ENCODE measurements at regions not wholly inside any gene's neighbourhood (a gene's known extent, or its start where the extent isn't known, plus 50 kb on each side); places are given as distances from the start of the nearest gene placed in this dataset.

GRCh38 chr13:33743438-33744368 is 74.2 kb upstream of the RFC3 start:
- DNase-seq (ENCODE audit: low read depth, low spot score), result no peak
- H3K27ac Mint-ChIP-seq (ENCODE audit: unreplicated experiment), result peak overlapping the region; percentile 15

GRCh38 chr13:33744589-33745369 is 73.2 kb upstream of the RFC3 start:
- no peak for DNase-seq (ENCODE audit: low read depth, low spot score)
- peaks cover 5% of the 10 kb centered on the region for H3K4me1 Mint-ChIP-seq
- no peaks in the 10 kb centered on the region for H3K36me3 Mint-ChIP-seq (ENCODE audit: low read depth)
- H3K4me3 Mint-ChIP-seq, result no peak overlapping the region
- no peak overlapping the region for H3K27ac Mint-ChIP-seq (ENCODE audit: unreplicated experiment)
- no peaks in the 10 kb centered on the region for H3K27me3 Mint-ChIP-seq (ENCODE audit: low read depth)
- no peaks in the 10 kb centered on the region for H3K9me3 Mint-ChIP-seq
- TF ChIP-seq, protein P1, sequence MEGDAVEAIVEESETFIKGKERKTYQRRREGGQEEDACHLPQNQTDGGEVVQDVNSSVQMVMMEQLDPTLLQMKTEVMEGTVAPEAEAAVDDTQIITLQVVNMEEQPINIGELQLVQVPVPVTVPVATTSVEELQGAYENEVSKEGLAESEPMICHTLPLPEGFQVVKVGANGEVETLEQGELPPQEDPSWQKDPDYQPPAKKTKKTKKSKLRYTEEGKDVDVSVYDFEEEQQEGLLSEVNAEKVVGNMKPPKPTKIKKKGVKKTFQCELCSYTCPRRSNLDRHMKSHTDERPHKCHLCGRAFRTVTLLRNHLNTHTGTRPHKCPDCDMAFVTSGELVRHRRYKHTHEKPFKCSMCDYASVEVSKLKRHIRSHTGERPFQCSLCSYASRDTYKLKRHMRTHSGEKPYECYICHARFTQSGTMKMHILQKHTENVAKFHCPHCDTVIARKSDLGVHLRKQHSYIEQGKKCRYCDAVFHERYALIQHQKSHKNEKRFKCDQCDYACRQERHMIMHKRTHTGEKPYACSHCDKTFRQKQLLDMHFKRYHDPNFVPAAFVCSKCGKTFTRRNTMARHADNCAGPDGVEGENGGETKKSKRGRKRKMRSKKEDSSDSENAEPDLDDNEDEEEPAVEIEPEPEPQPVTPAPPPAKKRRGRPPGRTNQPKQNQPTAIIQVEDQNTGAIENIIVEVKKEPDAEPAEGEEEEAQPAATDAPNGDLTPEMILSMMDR (conservative IDR thresholded peaks at IDR 0.05), result no peak

More at GRCh38 chr13:33743438-33744368, 74.2 kb upstream of the RFC3 start:
- no peaks in the 10 kb centered on the region for H3K9me3 Mint-ChIP-seq
- H3K4me3 Mint-ChIP-seq, result no peak overlapping the region
- H3K27me3 Mint-ChIP-seq (ENCODE audit: low read depth), result no peaks in the 10 kb centered on the region
- TF ChIP-seq, protein P1 (conservative IDR thresholded peaks at IDR 0.05), result no peak
- peaks cover 12% of the 10 kb centered on the region for H3K4me1 Mint-ChIP-seq
- no peaks in the 10 kb centered on the region for H3K36me3 Mint-ChIP-seq (ENCODE audit: low read depth)

DNA sequence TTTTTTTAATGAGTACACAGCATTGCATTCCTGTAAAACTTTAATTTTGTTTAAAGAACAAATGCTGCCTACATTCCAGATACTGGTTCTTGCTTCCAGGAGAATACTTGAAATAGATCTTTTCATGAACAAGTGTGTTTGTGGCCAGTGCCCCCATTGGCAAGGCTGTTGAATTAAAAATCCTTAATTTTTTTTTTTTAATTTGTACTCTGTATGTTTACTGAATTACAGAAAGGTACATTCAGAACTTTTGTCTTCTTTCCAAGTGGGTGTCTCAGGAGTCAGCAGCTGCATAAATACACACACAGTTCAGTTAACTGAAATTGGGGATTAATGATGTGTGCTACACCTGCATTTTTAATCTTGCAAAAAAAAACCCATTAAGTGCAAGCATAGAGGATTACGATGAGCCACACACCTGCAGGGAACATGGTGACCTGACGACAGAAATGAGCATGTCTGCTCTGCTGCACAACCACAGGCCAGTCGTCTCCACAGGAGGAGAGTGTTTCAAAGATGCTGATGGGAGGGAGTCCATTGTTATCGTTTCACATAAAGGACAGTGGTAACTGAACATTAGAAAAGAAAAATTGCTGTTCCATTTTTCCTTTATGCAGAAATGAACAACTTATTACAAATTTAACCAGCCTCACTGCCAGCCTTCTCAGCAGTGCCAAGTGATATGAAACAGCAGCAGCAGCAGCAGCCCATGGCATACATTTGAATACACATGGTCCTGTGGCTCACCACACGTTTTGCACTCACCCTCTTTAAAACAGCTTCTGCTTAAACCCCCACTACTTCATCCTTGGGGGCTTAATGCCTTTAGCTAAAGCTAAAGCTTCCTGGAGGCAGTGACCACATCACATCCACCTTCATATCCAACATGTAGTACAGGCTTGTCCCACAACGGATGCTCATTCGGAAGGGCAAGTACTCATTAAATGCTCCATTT is 72.3 kb upstream of the RFC3 start:
- H3K9me3 Mint-ChIP-seq, result no peaks in the 10 kb centered on the region
- H3K36me3 Mint-ChIP-seq (ENCODE audit: low read depth), result no peaks in the 10 kb centered on the region
- H3K4me1 Mint-ChIP-seq, result no peaks in the 10 kb centered on the region
- H3K4me3 Mint-ChIP-seq, result no peak overlapping the region
- TF ChIP-seq, protein P1 (conservative IDR thresholded peaks at IDR 0.05), result no peak
- no peaks in the 10 kb centered on the region for H3K27me3 Mint-ChIP-seq (ENCODE audit: low read depth)
- DNase-seq (ENCODE audit: low read depth, low spot score), result no peak
- no peak overlapping the region for H3K27ac Mint-ChIP-seq (ENCODE audit: unreplicated experiment)

DNA sequence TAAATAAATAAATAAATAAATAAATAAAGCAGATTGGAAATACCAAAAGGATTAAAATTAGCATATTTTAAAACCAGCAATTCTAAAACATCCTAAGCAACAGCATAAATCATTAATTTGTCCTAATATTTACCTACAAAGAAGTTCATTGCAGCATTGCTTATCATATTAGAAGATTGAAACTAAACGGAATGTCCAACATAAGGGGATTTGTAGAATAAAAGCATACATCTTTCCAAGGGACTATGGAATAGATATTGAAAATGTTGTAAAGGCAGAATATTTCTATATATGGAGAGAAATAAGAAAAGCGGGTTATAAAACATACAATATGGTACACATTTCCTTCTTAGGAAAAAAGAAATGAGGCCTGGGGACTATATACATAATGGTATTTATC is 71.1 kb upstream of the RFC3 start:
- Mint-ChIP-seq H3K36me3 (ENCODE audit: low read depth) (no peaks in the 10 kb centered on the region), H3K4me1 (no peaks in the 10 kb centered on the region), H3K27me3 (ENCODE audit: low read depth) (no peaks in the 10 kb centered on the region), H3K27ac (ENCODE audit: unreplicated experiment) (no peak overlapping the region), H3K4me3 (no peak overlapping the region), H3K9me3 (no peaks in the 10 kb centered on the region)
- TF ChIP-seq, protein P1 (conservative IDR thresholded peaks at IDR 0.05), result no peak
- DNase-seq (ENCODE audit: low read depth, low spot score), result no peak

GRCh38 chr13:33751151-33751550 is 66.8 kb upstream of the RFC3 start:
- H3K27me3 Mint-ChIP-seq (ENCODE audit: low read depth), result no peaks in the 10 kb centered on the region
- TF ChIP-seq, protein P1 (conservative IDR thresholded peaks at IDR 0.05), result no peak
- H3K36me3 Mint-ChIP-seq (ENCODE audit: low read depth), result no peaks in the 10 kb centered on the region
- DNase-seq (ENCODE audit: low read depth, low spot score), result no peak
- no peak overlapping the region for H3K27ac Mint-ChIP-seq (ENCODE audit: unreplicated experiment)
- H3K4me3 Mint-ChIP-seq, result no peak overlapping the region
- no peaks in the 10 kb centered on the region for H3K4me1 Mint-ChIP-seq
- peaks cover 4% of the 10 kb centered on the region for H3K9me3 Mint-ChIP-seq

Measured in neural crest cell (in vitro differentiated cells).